ENCODE measurements at regions not wholly inside any gene's neighbourhood (a gene's known extent, or its start where the extent isn't known, plus 50 kb on each side); places are given as distances from the start of the nearest gene placed in this dataset.

GRCh38 chr3:81938681-81939080 is 177.2 kb upstream of the GBE1 start:
- DNase-seq, result no peak

DNA sequence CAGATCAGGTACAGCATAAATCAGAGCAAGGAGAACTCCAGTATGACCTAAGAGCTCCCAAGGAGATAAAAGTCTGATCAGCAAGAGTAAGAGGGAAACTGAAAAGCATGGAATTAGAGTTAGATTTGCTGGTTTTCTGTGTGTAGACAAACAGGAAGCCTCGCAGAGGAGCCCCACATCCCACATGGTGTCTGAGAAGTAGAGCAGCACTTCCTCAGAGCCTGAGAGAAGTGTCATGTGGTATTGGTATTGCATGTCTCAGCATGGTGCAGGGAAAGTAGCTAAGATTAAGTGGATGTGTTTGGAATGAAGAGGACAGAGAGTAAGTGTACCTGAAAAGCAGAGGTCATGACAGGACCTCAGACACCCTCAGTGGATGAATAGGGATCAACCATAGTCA is 175.4 kb upstream of the GBE1 start:
- no peak for DNase-seq

DNA sequence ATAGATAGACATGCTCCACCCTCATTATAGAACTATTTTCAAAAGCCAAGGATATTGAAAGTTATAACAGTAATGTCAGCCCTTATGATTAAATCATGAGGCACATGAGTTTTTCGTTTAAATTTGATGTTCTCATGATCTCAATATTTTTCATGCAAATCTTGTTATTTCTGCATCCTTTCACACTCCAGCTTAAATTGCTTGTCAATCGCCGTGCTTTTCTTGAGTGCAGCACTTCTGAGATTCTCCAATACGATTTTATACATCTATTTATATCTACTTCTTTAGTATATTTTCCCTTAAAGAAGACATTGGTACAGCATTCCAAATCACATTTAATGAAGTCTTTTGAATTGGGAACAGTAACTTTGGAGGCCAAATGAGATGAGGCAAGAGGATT is 171.2 kb upstream of the GBE1 start:
- no peak for DNase-seq

- DNase-seq, result no peak
Observed at GRCh38 chr3:81931265-81932251, 170.1 kb upstream of the GBE1 start.

DNA sequence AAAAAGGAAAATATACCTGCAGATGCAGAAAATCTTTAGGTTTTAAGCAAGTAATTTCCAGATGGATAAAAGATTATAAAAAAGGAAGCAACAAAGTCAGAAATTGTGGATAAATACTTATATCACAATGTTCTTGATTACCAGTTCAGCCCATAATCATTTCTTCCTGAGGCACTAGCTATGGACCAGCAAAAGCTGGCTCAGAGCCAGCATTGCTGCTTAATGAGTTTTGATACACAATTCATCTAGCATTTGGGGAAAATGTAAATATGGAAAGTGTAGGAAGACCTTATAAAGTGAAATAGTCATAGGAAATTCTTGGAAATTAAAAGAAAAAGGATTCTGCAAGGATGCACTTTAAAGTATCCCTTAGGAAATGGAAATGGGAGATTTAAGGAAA is 168.3 kb upstream of the GBE1 start:
- DNase-seq, result peak in 1 of 3 experiments; percentile 35

DNA sequence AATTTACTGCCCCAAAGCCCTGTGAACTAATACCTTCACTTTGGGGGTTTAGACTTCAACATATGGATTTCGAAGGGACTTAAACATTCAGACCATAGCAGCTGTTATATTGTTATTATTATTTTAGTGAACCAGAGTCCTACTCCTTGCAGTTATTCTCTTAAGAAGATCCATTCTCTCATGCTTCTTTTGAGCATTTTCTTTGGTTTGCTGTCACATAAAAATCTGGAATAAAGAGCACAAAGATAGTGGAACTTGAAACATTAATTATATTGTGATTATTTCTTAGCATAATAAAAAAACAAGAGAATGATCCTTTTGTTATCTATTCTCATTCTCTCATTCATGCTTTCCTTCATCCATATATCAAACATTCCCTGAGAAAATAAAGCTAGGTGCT is 166.4 kb upstream of the GBE1 start:
- no peak for DNase-seq

- no peak for DNase-seq
Observed at GRCh38 chr3:81925385-81925784, 163.9 kb upstream of the GBE1 start.

GRCh38 chr3:81923038-81923437 is 161.6 kb upstream of the GBE1 start:
- no peak for DNase-seq

DNA sequence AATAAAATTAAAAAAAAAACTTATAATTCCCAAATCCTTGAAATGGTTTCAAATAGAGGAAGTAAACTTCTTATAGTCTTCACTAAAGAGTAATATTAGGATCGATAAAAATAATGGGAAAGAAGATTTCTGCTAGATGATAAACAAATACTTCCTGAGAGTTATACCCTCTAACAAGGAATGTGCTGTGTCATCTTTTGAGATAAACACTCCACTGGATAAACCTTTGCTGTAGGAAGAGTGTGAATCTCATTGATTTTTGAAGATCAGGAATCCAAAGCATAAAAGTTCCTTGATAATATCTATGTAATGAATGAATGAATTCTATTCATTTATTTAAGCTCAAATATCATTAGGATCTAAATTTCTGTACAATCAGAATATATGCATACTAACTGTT is 161.0 kb upstream of the GBE1 start:
- no peak for DNase-seq

DNA sequence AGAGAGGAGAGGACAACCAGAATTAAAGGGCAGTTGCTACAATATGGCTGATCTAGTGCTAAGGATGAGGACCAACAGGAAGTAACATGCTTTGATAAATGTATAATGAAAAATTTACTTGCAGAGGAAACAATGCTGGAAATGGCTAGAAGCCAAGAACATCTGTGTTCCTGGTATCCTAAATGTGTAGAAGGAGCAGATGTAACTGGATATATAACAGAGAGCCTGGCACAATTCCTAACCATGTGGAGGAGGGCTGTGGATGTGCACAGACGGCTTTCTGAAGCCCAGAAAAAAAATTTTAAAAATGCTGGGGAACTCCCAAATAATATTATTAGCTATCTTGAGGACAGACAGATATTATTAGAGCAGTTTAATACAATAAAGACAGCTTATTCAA is 159.4 kb upstream of the GBE1 start:
- DNase-seq, result no peak

DNA sequence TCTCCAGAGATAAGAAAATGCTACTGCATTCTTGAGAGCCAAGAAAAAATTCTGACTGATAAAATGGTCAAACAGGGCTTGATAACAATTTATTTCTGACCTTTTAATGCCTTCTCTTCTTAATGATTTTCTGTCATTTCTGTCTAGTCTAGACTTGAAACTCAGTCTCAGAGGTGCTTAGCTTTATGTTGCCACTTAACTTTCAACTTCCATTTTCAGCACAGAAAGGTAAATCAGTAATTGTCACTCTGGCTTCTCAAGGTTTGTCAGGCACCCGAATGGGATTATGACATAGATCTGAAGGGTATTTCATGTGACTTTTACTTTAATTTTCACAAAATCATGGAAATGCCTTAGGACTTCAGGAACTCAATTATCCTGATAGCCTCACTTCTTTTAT is 155.4 kb upstream of the GBE1 start:
- no peak for DNase-seq

DNA sequence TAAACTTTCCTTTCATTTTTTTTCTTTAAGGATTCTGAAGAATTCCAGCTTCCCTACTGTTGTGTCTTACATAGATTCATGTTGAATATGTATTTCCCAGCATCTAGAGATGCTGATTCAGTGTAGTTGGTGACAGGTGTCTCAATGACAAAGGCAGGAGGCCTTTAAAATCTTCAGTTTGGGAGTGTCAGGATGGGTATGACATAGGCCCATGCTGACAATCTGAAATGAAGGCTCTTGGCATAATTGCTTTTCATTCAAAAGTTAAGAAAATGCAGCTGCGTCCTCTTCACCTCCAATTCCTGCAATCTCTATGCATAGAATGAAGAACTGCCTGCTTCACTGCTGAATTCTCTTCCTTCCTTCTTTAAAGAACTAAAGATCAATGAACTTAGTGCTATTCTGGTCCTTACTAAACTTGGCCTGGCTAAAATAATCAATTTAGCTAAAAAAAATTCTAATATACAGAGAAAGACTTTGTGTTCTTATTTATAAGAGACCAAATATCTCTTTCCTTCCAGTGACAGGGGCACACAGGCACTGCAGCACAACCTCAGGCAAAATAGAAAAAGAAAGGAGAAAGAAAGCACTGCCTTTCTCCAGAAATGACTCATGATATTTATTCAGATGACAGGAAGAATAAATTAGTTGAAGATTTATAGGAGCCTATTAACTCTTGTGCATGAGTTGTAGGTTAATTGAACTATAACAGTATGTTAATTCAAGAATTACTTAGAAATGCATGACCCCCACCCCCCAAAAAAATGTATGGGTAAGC is 152.6 kb upstream of the GBE1 start:
- DNase-seq, result peak in 1 of 3 experiments; percentile 10

GRCh38 chr3:81911221-81911620 is 149.8 kb upstream of the GBE1 start:
- no peak for DNase-seq

- peak in 2 of 3 experiments; percentile 21 to 49 for DNase-seq
Observed at GRCh38 chr3:81910244-81910852, 148.9 kb upstream of the GBE1 start.

DNA sequence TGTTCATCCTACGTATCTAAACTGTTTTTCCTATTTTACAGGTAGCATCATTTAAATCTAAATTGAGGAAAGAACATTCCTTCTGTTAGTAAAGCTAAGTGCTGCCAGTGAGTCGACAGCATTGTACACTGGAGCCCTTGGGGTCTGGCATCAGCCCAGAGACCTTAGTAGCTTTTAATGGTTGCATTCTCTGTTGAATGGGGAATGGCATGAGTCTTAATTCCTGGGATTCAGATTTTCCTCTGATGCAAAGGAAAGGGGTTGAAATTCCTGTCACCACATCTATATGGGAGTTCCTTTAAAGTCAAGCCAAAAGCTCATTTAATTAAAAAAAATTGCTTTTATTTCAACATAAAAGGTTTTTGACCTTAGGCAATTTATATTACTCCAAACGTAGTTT is 148.4 kb upstream of the GBE1 start:
- DNase-seq, result no peak

- no peak for DNase-seq
Observed at GRCh38 chr3:81908561-81908960, 147.1 kb upstream of the GBE1 start.

- no peak for DNase-seq
Observed at GRCh38 chr3:81898336-81898735, 136.9 kb upstream of the GBE1 start.

- no peak for DNase-seq
Observed at GRCh38 chr3:81894598-81894997, 133.2 kb upstream of the GBE1 start.

- peak in 2 of 3 experiments; percentile 1 to 46 for DNase-seq
Observed at GRCh38 chr3:81891055-81891895, 129.8 kb upstream of the GBE1 start.

DNA sequence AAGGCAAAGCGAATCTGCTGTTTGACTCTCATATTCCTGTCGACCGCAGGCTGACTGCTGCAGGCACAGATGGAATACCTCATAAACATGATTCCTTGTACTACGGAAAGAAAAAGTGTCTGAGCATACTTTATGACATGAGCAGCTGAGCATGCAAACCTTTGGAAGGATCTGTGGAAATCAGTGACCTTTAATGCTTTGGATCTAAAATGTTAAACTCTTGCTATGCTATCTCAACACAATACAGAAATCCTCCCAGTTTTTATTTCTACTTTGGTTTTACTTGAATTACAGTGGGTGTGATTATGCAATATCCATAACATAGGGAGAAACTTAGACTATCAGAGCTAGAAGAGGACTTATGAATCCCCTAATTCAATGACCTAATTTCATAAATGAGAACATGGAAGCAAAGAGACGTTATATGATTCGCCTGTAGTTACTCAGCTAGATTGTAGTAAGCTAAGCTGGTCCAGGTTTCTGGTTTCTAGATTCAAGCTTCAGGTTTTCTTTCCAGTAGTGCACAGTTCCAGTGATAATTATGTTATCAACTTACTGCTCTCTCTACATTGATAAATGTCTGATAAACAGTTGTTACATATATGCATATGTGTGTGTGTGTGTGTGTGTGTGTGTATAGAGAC is 127.6 kb upstream of the GBE1 start:
- DNase-seq, result no peak

- no peak for DNase-seq
Observed at GRCh38 chr3:81887448-81887847, 126.0 kb upstream of the GBE1 start.

- no peak for DNase-seq
Observed at GRCh38 chr3:81886081-81886480, 124.6 kb upstream of the GBE1 start.
